Activated T-cell treated with anti-CD3 and anti-CD28 coated beads, Interleukin-2, amount 50 U/mL, for 72 hours (primary cell): ENCODE measurements at regions not wholly inside any gene's neighbourhood (a gene's known extent, or its start where the extent isn't known, plus 50 kb on each side); places are given as distances from the start of the nearest gene placed in this dataset.

Experiments used
- ATAC-seq, 2 donors: fragments of 150-1000 bp; cut with Tn5 transposase; replicated peaks in 1 of 2; 2 replicates each; pipeline ENCODE4 v1.10.0; 2021; ENCODE audit warnings: moderate library complexity in 2 of 2, mild to moderate bottlenecking in 1 of 2
- DNase-seq, 2 donors: peaks; one replicate each; pipeline ENCODE4 v3.0.0; 2021 to 2022; ENCODE audit warnings: mixed read lengths in 1 of 2
- H3K27ac Mint-ChIP-seq: one replicate; pipeline ENCODE4 v1.8.0; 2022; ENCODE audit warnings: mild to moderate bottlenecking, moderate library complexity, mixed read lengths
- H3K27me3 Mint-ChIP-seq: one replicate; pipeline ENCODE4 v1.8.0; 2022; ENCODE audit warnings: low read depth, mixed read lengths
- H3K36me3 Mint-ChIP-seq, 2 donors: one replicate each; pipeline ENCODE4 v1.8.0; 2022; ENCODE audit warnings: mixed read lengths in 2 of 2, mild to moderate bottlenecking in 1 of 2; ENCODE audit not compliant: insufficient read depth in 2 of 2
- H3K4me1 Mint-ChIP-seq: one replicate; pipeline ENCODE4 v1.8.0; 2022; ENCODE audit warnings: low read depth, mixed read lengths
- H3K4me3 Mint-ChIP-seq, 2 donors: one replicate each; pipeline ENCODE4 v1.8.0; 2022; ENCODE audit warnings: mild to moderate bottlenecking in 2 of 2, mixed read lengths in 2 of 2, moderate library complexity in 2 of 2
- H3K9me3 Mint-ChIP-seq, 2 donors: one replicate each; pipeline ENCODE4 v1.8.0; 2022; ENCODE audit warnings: mixed read lengths in 2 of 2

DNA sequence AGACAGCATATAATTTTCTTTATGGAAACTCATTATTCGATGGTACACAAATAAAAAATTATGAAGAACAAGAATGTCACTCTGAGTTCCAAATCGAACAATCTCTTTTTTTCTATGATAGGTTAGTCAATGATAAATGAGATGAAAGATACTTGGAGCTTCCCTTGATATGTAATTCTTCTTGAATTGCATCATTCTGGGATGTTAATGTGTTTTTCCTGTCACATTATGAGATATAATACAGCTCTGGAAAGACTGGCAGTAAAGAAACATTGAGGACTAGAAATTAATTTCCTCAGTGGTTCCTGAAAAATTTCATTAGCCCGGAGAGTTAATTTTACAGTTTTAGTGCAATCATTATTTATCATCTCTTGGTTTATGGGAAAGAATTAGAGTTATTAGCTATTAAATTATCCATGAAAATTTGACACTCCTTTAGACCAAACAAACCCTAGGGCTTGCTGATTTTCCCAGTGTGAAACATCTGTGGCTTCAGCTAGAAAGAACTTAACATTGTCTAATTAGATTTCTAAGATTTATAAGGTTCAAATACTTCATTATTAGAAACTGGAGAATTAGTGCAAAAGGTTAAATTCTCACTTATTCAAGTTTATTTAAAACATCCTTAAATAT is 1546.6 kb upstream of the TENM3 start:
- Mint-ChIP-seq H3K36me3 (peaks cover 0 to 3% of the 10 kb centered on the region in 2 donors), H3K9me3 (peaks cover 6 to 12% of the 10 kb centered on the region in 2 donors), H3K4me3 (no peak overlapping the region), H3K27me3 (no peaks in the 10 kb centered on the region), H3K27ac (no peak overlapping the region), H3K4me1 (no peaks in the 10 kb centered on the region)
- no peak for ATAC-seq
- DNase-seq, result no peak

DNA sequence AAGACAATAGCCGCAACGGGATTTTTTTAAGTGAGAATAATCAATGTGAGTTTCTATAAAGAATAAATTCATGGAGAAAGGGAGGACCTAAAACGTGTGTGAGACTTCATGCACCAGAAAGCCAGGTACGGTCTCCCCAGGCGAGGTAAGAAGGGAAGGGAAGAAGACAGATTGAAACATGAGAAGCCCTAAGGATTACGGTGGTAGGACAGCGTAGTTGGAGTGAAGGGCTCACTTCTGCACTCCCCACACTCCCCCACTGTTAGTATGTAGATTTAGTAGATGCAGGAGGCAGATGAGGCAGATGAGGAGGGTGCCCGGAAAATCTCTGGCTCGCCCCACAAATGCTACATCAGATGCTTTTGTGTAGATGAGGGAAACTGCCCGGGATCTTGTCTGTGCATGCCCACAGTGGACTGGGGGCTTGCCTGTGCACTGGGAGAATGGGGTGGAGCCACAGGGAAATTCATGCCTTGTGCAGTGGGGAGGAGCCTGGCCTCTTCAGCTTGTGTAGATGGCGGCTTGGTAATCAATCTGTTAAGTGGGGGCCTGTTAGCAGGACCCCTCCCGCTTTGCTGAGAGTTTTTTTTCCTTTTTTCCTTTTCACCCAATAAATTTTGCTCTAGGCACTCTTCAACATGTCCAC is 1544.5 kb upstream of the TENM3 start:
- Mint-ChIP-seq H3K4me3 (no peak overlapping the region), H3K36me3 (peaks cover 0 to 3% of the 10 kb centered on the region in 2 donors), H3K27me3 (no peaks in the 10 kb centered on the region), H3K9me3 (peaks cover 5 to 9% of the 10 kb centered on the region in 2 donors), H3K4me1 (no peaks in the 10 kb centered on the region), H3K27ac (no peak overlapping the region)
- DNase-seq, result no peak
- no peak for ATAC-seq

DNA sequence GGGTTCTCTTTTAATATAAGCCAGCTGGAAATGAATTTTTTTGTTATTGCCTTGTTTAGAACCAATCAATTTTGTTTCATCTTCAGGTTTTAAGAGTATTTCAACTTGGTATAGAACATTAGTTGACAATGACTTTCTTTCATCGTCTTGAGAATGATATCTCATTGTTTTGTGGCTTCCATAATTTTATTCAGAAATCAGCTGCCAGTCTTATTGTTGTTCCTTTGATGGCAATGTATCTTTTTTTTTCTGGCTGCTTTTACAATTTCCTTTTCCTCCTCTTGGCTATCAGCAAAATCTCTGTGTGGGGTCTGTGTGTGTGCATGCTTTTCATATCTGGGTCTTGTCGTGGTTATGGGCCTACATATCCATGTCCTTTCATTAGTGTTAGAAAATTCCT is 1536.4 kb upstream of the TENM3 start:
- no peak for DNase-seq
- Mint-ChIP-seq H3K4me1 (no peaks in the 10 kb centered on the region), H3K36me3 (peaks cover 0 to 6% of the 10 kb centered on the region in 2 donors), H3K4me3 (no peak overlapping the region), H3K27ac (no peak overlapping the region), H3K9me3 (peaks cover 4 to 6% of the 10 kb centered on the region in 2 donors), H3K27me3 (no peaks in the 10 kb centered on the region)
- no peak for ATAC-seq

DNA sequence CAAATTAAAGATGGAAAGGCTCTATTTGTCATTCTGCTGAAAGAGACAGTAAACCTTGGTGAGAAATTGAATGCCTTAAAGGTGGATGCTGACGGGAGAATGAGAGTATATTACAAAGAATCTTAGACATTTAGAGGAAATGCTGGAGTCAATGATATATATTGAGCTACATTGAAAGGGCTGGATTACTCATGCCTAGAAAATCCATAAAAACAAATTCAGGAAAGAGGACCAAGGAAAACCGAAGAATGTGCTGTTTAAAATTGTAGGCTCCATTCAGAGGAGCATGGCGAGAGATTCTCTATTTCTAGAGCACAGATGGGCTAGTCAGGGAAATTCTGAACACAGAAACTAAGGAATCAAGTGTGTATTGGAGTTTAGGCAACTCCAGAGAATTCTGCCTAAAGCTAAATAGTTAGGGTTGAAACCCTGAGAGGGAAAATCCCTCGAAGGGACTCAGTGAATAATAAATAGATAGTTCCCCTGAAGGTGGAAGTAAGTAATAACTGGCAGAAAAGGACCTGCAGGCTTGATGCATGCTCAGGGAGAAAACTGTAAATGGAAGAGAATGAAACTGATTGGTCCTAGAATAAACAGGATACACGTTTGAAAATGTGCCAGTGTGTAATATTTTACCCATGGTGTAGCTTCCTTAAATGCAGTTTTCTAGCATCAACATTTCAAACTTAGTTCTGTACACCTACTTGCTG is 1532.4 kb upstream of the TENM3 start:
- peaks cover 8 to 12% of the 10 kb centered on the region in 2 donors for H3K9me3 Mint-ChIP-seq
- peaks cover 2 to 9% of the 10 kb centered on the region in 2 donors for H3K36me3 Mint-ChIP-seq
- no peak overlapping the region for H3K27ac Mint-ChIP-seq
- ATAC-seq (no peak), DNase-seq (no peak)
- H3K4me3 Mint-ChIP-seq, result no peak overlapping the region
- no peaks in the 10 kb centered on the region for H3K4me1 Mint-ChIP-seq
- no peaks in the 10 kb centered on the region for H3K27me3 Mint-ChIP-seq

GRCh38 chr4:180717451-180718033 is 1525.7 kb upstream of the TENM3 start:
- Mint-ChIP-seq H3K4me3 (no peak overlapping the region), H3K9me3 (peaks cover 15 to 20% of the 10 kb centered on the region in 2 donors), H3K36me3 (peaks cover 2 to 3% of the 10 kb centered on the region in 2 donors), H3K27me3 (no peaks in the 10 kb centered on the region), H3K27ac (no peak overlapping the region), H3K4me1 (no peaks in the 10 kb centered on the region)
- DNase-seq (no peak), ATAC-seq (no peak)

GRCh38 chr4:180721356-180721755 is 1521.8 kb upstream of the TENM3 start:
- H3K4me1 Mint-ChIP-seq, result no peaks in the 10 kb centered on the region
- no peaks in the 10 kb centered on the region for H3K27me3 Mint-ChIP-seq
- no peaks in the 10 kb centered on the region for H3K36me3 Mint-ChIP-seq
- DNase-seq, result no peak
- H3K4me3 Mint-ChIP-seq, result no peak overlapping the region
- no peak overlapping the region for H3K27ac Mint-ChIP-seq
- peaks cover 11 to 16% of the 10 kb centered on the region in 2 donors for H3K9me3 Mint-ChIP-seq
- ATAC-seq, result no peak

DNA sequence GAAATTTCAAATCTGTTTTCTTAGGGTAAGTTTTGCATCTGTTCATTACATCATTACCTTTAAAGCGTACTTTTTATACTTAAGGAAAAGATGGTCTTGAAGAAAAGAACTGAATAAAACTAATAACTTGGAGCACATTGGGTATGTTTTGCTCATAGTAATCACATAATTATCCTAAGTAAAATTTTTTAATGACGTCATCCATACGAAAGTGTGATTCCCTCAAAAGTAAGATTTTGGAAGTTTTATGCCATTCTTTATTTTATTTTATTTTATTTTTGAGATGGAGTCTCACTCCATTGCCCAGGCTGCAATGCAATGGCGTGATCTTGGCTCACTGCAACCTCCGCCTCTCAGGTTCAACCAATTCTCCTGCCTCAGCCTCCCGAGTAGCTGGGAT is 1516.6 kb upstream of the TENM3 start:
- Mint-ChIP-seq H3K27ac (no peak overlapping the region), H3K4me3 (no peak overlapping the region), H3K4me1 (no peaks in the 10 kb centered on the region), H3K9me3 (peaks cover 8 to 9% of the 10 kb centered on the region in 2 donors), H3K27me3 (no peaks in the 10 kb centered on the region), H3K36me3 (no peaks in the 10 kb centered on the region)
- ATAC-seq (no peak), DNase-seq (no peak)

DNA sequence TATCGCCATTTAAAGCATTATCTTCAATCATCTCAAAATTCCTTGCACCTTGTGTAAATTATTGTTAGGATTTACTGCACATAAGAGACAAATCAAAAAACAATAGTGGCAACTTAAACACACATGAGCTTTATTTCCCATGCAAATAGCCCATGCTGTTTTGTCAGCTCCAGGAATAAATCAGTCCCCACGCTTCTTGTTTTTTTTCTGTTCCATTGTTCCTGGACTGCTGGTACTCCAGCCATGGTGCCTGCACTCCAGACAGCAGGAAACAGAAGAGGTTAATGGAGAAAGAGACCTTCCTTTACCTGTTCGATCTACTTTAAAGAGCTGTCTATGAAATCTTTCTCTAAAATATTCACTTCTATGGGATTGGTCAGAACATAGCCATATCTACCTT is 1515.7 kb upstream of the TENM3 start:
- Mint-ChIP-seq H3K27ac (no peak overlapping the region), H3K36me3 (no peaks in the 10 kb centered on the region), H3K4me3 (no peak overlapping the region), H3K4me1 (no peaks in the 10 kb centered on the region), H3K27me3 (no peaks in the 10 kb centered on the region), H3K9me3 (peaks cover 2 to 6% of the 10 kb centered on the region in 2 donors)
- ATAC-seq, result no peak
- no peak for DNase-seq

GRCh38 chr4:180734753-180735432 is 1508.3 kb upstream of the TENM3 start:
- DNase-seq (no peak), ATAC-seq (no peak)
- peaks cover 2 to 5% of the 10 kb centered on the region in 2 donors for H3K9me3 Mint-ChIP-seq
- no peak overlapping the region for H3K4me3 Mint-ChIP-seq
- H3K27ac Mint-ChIP-seq, result no peak overlapping the region
- H3K36me3 Mint-ChIP-seq, result no peaks in the 10 kb centered on the region
- no peaks in the 10 kb centered on the region for H3K27me3 Mint-ChIP-seq
- no peaks in the 10 kb centered on the region for H3K4me1 Mint-ChIP-seq

- H3K4me3 Mint-ChIP-seq, result no peak overlapping the region
- no peaks in the 10 kb centered on the region for H3K4me1 Mint-ChIP-seq
- no peaks in the 10 kb centered on the region for H3K36me3 Mint-ChIP-seq
- H3K9me3 Mint-ChIP-seq, result peaks cover 0 to 2% of the 10 kb centered on the region in 2 donors
- no peak for DNase-seq
- ATAC-seq, result no peak
- no peaks in the 10 kb centered on the region for H3K27me3 Mint-ChIP-seq
- H3K27ac Mint-ChIP-seq, result no peak overlapping the region
These were observed 1501.5 kb upstream of the TENM3 start for GRCh38 chr4:180741703-180742102.

DNA sequence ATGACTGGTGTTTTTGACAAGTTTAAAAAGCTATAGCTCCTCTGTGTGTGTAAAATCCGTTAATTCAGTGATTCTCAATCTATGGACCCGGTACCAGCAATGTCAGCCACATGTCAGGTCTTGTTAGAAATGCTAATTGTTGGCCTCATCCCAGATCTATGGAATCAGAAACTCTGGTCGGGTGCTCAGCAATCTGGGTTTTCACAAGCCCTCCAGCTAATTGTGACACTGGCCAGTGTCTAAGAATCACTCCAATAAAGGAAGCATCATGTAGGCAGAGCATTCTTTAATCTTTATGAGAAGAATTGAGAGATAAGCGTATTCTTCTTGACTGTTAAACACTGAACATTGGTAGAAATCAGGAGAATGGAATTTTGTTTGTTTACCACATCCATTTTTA is 1498.2 kb upstream of the TENM3 start:
- H3K4me1 Mint-ChIP-seq, result no peaks in the 10 kb centered on the region
- H3K27ac Mint-ChIP-seq, result no peak overlapping the region
- no peak for ATAC-seq
- H3K36me3 Mint-ChIP-seq, result no peaks in the 10 kb centered on the region
- no peaks in the 10 kb centered on the region for H3K27me3 Mint-ChIP-seq
- no peak for DNase-seq
- no peak overlapping the region for H3K4me3 Mint-ChIP-seq
- peaks cover 0 to 2% of the 10 kb centered on the region in 2 donors for H3K9me3 Mint-ChIP-seq

GRCh38 chr4:180751009-180751408 is 1492.2 kb upstream of the TENM3 start:
- peaks cover 3 to 7% of the 10 kb centered on the region in 2 donors for H3K9me3 Mint-ChIP-seq

GRCh38 chr4:180757927-180758326 is 1485.3 kb upstream of the TENM3 start:
- H3K36me3 Mint-ChIP-seq, result no peaks in the 10 kb centered on the region
- peaks cover 3 to 8% of the 10 kb centered on the region in 2 donors for H3K9me3 Mint-ChIP-seq
- H3K4me1 Mint-ChIP-seq, result no peaks in the 10 kb centered on the region
- no peak overlapping the region for H3K27ac Mint-ChIP-seq
- ATAC-seq (no peak), DNase-seq (no peak)
- no peaks in the 10 kb centered on the region for H3K27me3 Mint-ChIP-seq
- no peak overlapping the region for H3K4me3 Mint-ChIP-seq

More at GRCh38 chr4:180751009-180751408, 1492.2 kb upstream of the TENM3 start:
- Mint-ChIP-seq H3K27ac (no peak overlapping the region), H3K27me3 (no peaks in the 10 kb centered on the region), H3K36me3 (no peaks in the 10 kb centered on the region), H3K4me1 (no peaks in the 10 kb centered on the region), H3K4me3 (no peak overlapping the region)
- ATAC-seq (no peak), DNase-seq (no peak)
